Gastroesophageal sphincter (tissue), 3 donors: ENCODE measurements at regions not wholly inside any gene's neighbourhood (a gene's known extent, or its start where the extent isn't known, plus 50 kb on each side); places are given as distances from the start of the nearest gene placed in this dataset.

Source experiments
- EP300 ChIP-seq: sonication (generic); formaldehyde crosslinking; IDR thresholded peaks from one replicate; pipeline ENCODE4 v1.6.1; 2017; ENCODE audit warnings: antibody characterized with exemption, mild to moderate bottlenecking
- POLR2A ChIP-seq, 2 donors: fragments of 450-650 bp; IDR thresholded peaks; one replicate each; pipeline ENCODE4 v1.6.1; 2017; ENCODE audit warnings: antibody characterized with exemption in 2 of 2, mild to moderate bottlenecking in 2 of 2, moderate library complexity in 1 of 2
- POLR2AphosphoS5 ChIP-seq: sonication (generic); formaldehyde crosslinking; IDR thresholded peaks from one replicate; pipeline ENCODE4 v1.6.1; 2017; ENCODE audit warnings: antibody characterized with exemption
- TF ChIP-seq, protein P1 (sequence below), 4 experiments: fragments of 200-600 bp in 2 of 4; fragments of 450-650 bp in 2 of 4; sonication (generic) in 1 of 4; IDR thresholded peaks; one replicate each; pipeline ENCODE4 v1.5.1; 2017 to 2019; ENCODE audit warnings: antibody characterized with exemption in 4 of 4, mild to moderate bottlenecking in 2 of 4, moderate library complexity in 2 of 4

DNA sequence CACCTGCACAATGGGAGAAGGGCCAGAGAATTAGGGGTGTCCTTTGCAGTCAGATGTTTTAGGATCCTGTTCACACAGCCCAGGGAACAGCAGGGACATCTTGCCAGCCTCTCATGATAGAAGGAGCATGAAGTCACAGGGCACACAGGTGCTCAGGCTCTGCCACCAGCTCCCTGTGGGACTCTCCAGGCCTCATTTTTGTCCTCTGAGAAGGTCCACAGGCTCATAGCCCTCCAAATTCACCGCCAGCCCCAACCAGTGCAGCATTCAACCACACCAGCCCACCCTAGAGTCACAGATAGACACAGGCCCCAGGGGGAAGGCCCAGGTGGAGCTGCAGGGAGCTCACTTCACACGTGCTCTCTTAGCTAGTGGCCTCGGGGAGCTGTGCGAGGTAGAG, 391.7 kb downstream of the TNS1 start:
- TF ChIP-seq, protein P1, sequence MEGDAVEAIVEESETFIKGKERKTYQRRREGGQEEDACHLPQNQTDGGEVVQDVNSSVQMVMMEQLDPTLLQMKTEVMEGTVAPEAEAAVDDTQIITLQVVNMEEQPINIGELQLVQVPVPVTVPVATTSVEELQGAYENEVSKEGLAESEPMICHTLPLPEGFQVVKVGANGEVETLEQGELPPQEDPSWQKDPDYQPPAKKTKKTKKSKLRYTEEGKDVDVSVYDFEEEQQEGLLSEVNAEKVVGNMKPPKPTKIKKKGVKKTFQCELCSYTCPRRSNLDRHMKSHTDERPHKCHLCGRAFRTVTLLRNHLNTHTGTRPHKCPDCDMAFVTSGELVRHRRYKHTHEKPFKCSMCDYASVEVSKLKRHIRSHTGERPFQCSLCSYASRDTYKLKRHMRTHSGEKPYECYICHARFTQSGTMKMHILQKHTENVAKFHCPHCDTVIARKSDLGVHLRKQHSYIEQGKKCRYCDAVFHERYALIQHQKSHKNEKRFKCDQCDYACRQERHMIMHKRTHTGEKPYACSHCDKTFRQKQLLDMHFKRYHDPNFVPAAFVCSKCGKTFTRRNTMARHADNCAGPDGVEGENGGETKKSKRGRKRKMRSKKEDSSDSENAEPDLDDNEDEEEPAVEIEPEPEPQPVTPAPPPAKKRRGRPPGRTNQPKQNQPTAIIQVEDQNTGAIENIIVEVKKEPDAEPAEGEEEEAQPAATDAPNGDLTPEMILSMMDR (IDR thresholded peaks at IDR 0.05): no peak
- TF ChIP-seq POLR2A (IDR thresholded peaks at IDR 0.05) (no peak), EP300 (no peak), POLR2AphosphoS5 (no peak)
